B cell (primary cell): ENCODE measurements at regions not wholly inside any gene's neighbourhood (a gene's known extent, or its start where the extent isn't known, plus 50 kb on each side); places are given as distances from the start of the nearest gene placed in this dataset.

Source experiments
- CTCF ChIP-seq: fragments of 200-600 bp; IDR thresholded peaks from one replicate; pipeline ENCODE4 v1.8.0; 2022; ENCODE audit warnings: antibody characterized with exemption, mild to moderate bottlenecking
- EZH2 ChIP-seq: IDR thresholded peaks from 2 replicates; pipeline ENCODE4 v1.6.1; 2012; ENCODE audit warnings: borderline replicate concordance, low read depth, mild to moderate bottlenecking, moderate library complexity, low read length; ENCODE audit not compliant: insufficient read depth, poor library complexity, severe bottlenecking

- TF ChIP-seq CTCF (no peak), EZH2 (no peak)
These were observed 534.8 kb upstream of the LRRTM4 start for GRCh38 chr2:78056976-78057375.
